H1 (cell line): ENCODE measurements at regions not wholly inside any gene's neighbourhood (a gene's known extent, or its start where the extent isn't known, plus 50 kb on each side); places are given as distances from the start of the nearest gene placed in this dataset.

Experiments
- CTCF ChIA-PET: fragments of 300-600 bp; sonication (Branson Sonifier 250); formaldehyde crosslinking; loops from one replicate; lab custom pipeline; 2021; ENCODE audit not compliant: partially characterized antibody; lab: Charles Lee
- POLR2A ChIA-PET: fragments of 300-600 bp; sonication (Branson Sonifier 250); formaldehyde crosslinking; loops from one replicate; lab custom pipeline; 2021; ENCODE audit warnings: inconsistent platforms; ENCODE audit not compliant: partially characterized antibody; lab: Charles Lee
- DNase-seq, 2 experiments: peaks; one replicate each; pipeline versions ENCODE4 v3.0.0 to v3.0.0-alpha.2; 2010 to 2022; ENCODE audit warnings: low spot score in 2 of 2, low read depth in 1 of 2, mixed read lengths in 1 of 2
- FAIRE-seq: peaks from 2 replicates; lab custom pipeline; 2011; peaks lifted over from hg19 to GRCh38; lab: Jason Lieb, UNC
- H2AFZ ChIP-seq: 2 replicates; pipeline ENCODE4 v1.8.1; 2012; ENCODE audit warnings: low read length, inconsistent platforms
- H2AK5ac ChIP-seq: 2 replicates; pipeline ENCODE4 v1.6.1; 2013; ENCODE audit warnings: low read depth, low read length
- H2BK120ac ChIP-seq: replicated peaks from 2 replicates; pipeline ENCODE3; 2013; ENCODE audit warnings: low read depth, low read length, inconsistent platforms
- H2BK12ac ChIP-seq: 2 replicates; pipeline ENCODE4 v1.6.1; 2013; ENCODE audit warnings: low read depth, low read length
- H2BK15ac ChIP-seq: 2 replicates; pipeline ENCODE4 v1.6.1; 2013; ENCODE audit warnings: low read length
- H2BK20ac ChIP-seq: 2 replicates; pipeline ENCODE4 v1.6.1; 2013; ENCODE audit warnings: low read length
- H2BK5ac ChIP-seq: 2 replicates; pipeline ENCODE4 v1.6.1; 2013; ENCODE audit warnings: low read depth, low read length
- H3K14ac ChIP-seq: 2 replicates; pipeline ENCODE4 v1.6.1; 2013; ENCODE audit warnings: inconsistent platforms; ENCODE audit not compliant: insufficient read length
- H3K18ac ChIP-seq: 2 replicates; pipeline ENCODE4 v1.6.1; 2013; ENCODE audit warnings: low read length; ENCODE audit errors: extremely low read depth
- H3K23ac ChIP-seq: 2 replicates; pipeline ENCODE4 v1.6.1; 2013; ENCODE audit warnings: inconsistent platforms; ENCODE audit not compliant: insufficient read length
- H3K23me2 ChIP-seq: 2 replicates; pipeline ENCODE4 v1.6.1; 2013; ENCODE audit warnings: low read depth, low read length
- H3K27ac ChIP-seq: 2 replicates; pipeline ENCODE4 v1.6.1; 2011; ENCODE audit warnings: low read depth, low read length, inconsistent platforms
- H3K27me3 ChIP-seq, 4 experiments: replicated peaks in 1 of 4; 1 replicate in 1 of 4; 2 replicates in 3 of 4; pipeline versions ENCODE4 v1.6.1 to v1.8.1; 2011 to 2013; ENCODE audit warnings: low read length in 3 of 4, mild to moderate bottlenecking in 3 of 4, inconsistent platforms in 2 of 4, mixed read lengths in 2 of 4, moderate library complexity in 1 of 4; ENCODE audit not compliant: control insufficient read depth in 3 of 4, insufficient read depth in 3 of 4; ENCODE audit errors: extremely low read depth in 1 of 4
- H3K36me3 ChIP-seq, 4 experiments: 2 replicates each; pipeline versions ENCODE4 v1.6.1 to v1.8.1; 2011 to 2013; ENCODE audit warnings: mild to moderate bottlenecking in 4 of 4, low read length in 3 of 4, moderate library complexity in 2 of 4, control low read depth in 1 of 4, inconsistent platforms in 1 of 4; ENCODE audit not compliant: insufficient read depth in 4 of 4, control insufficient read depth in 2 of 4
- H3K4ac ChIP-seq: replicated peaks from 2 replicates; pipeline ENCODE3; 2013; ENCODE audit warnings: low read length, low read depth, mixed read lengths, inconsistent platforms; ENCODE audit not compliant: insufficient read length
- H3K4me1 ChIP-seq, 4 experiments: replicated peaks in 1 of 4; 1 replicate in 1 of 4; 2 replicates in 3 of 4; pipeline versions ENCODE4 v1.6.1 to v1.8.1; 2011 to 2013; ENCODE audit warnings: low read length in 3 of 4, inconsistent platforms in 2 of 4, mixed read lengths in 1 of 4; ENCODE audit not compliant: insufficient read depth in 4 of 4, control insufficient read depth in 3 of 4
- H3K4me2 ChIP-seq, 2 experiments: 2 replicates each; pipeline versions ENCODE4 v1.6.1 to v1.8.1; 2011 to 2013; ENCODE audit warnings: low read depth in 2 of 2, low read length in 2 of 2, control low read depth in 1 of 2, inconsistent platforms in 1 of 2, mild to moderate bottlenecking in 1 of 2; ENCODE audit not compliant: insufficient read depth in 1 of 2
- H3K4me3 ChIP-seq, 4 experiments: fragments of 200-600, 300-600 bp in 1 of 4; sonication (generic), shearing (Covaris generic), sonication (Bioruptor Twin) in 1 of 4; 2 replicates each; pipeline versions ENCODE4 v1.5.1 to v1.8.1; 2011 to 2016; ENCODE audit warnings: low read length in 4 of 4, low read depth in 3 of 4, control low read depth in 2 of 4, inconsistent platforms in 2 of 4, mild to moderate bottlenecking in 2 of 4, mixed read lengths in 1 of 4, moderate library complexity in 1 of 4; ENCODE audit not compliant: insufficient read depth in 2 of 4; ENCODE audit errors: extremely low read depth in 1 of 4
- H3K56ac ChIP-seq: replicated peaks from 2 replicates; pipeline ENCODE3; 2013; ENCODE audit warnings: low read depth, mild to moderate bottlenecking, mixed read lengths, low read length, inconsistent platforms; ENCODE audit not compliant: insufficient read length
- H3K79me1 ChIP-seq: 2 replicates; pipeline ENCODE4 v1.6.1; 2013; ENCODE audit warnings: low read depth, low read length, control low read depth
- H3K79me2 ChIP-seq, 2 experiments: 2 replicates each; pipeline versions ENCODE4 v1.6.1 to v1.8.1; 2012 to 2013; ENCODE audit warnings: low read length in 2 of 2, mild to moderate bottlenecking in 2 of 2, inconsistent platforms in 1 of 2; ENCODE audit not compliant: insufficient read depth in 2 of 2, control insufficient read depth in 1 of 2
- H3K9ac ChIP-seq, 4 experiments: replicated peaks in 1 of 4; 1 replicate in 1 of 4; 2 replicates in 3 of 4; pipeline versions ENCODE4 v1.6.1 to v1.8.1; 2011 to 2013; ENCODE audit warnings: low read depth in 3 of 4, low read length in 3 of 4, control low read depth in 2 of 4, mild to moderate bottlenecking in 2 of 4, moderate library complexity in 2 of 4, inconsistent platforms in 1 of 4; ENCODE audit errors: extremely low read depth in 1 of 4
- H3K9me3 ChIP-seq, 2 experiments: 2 replicates each; pipeline versions ENCODE4 v1.6.1 to v1.8.1; 2012 to 2013; ENCODE audit warnings: mild to moderate bottlenecking in 2 of 2, moderate library complexity in 2 of 2, control low read depth in 1 of 2, inconsistent platforms in 1 of 2, low read depth in 1 of 2, low read length in 1 of 2, mixed read lengths in 1 of 2; ENCODE audit not compliant: insufficient read depth in 2 of 2
- H4K20me1 ChIP-seq, 2 experiments: replicated peaks in 1 of 2; 2 replicates each; pipeline versions ENCODE3 to v1.8.1; 2011 to 2013; ENCODE audit warnings: inconsistent platforms in 2 of 2, low read length in 2 of 2, mild to moderate bottlenecking in 1 of 2; ENCODE audit not compliant: insufficient read depth in 2 of 2, control insufficient read depth in 1 of 2
- H4K5ac ChIP-seq: 2 replicates; pipeline ENCODE4 v1.6.1; 2013; ENCODE audit warnings: low read length, low read depth, mixed read lengths, inconsistent platforms; ENCODE audit not compliant: insufficient read length
- H4K8ac ChIP-seq: 2 replicates; pipeline ENCODE4 v1.8.0; 2013; ENCODE audit warnings: mild to moderate bottlenecking, moderate library complexity, low read length, inconsistent platforms; ENCODE audit not compliant: insufficient read depth; ENCODE audit errors: extremely low read depth
- H4K91ac ChIP-seq: replicated peaks from 2 replicates; pipeline ENCODE3; 2013; ENCODE audit warnings: low read length, mixed read lengths, inconsistent platforms; ENCODE audit not compliant: insufficient read length
- BRCA1 ChIP-seq: IDR thresholded peaks from 2 replicates; pipeline ENCODE4 v1.6.1; 2012; ENCODE audit warnings: low read depth, low read length, improper control_type of control experiment
- CREB1 ChIP-seq: IDR thresholded peaks from 2 replicates; pipeline ENCODE4 v1.6.1; 2012; ENCODE audit warnings: inconsistent platforms
- TAF7 ChIP-seq: optimal IDR thresholded peaks from 2 replicates; pipeline ENCODE3; 2011; ENCODE audit warnings: low read depth, mild to moderate bottlenecking, inconsistent platforms, low read length, moderate library complexity, borderline replicate concordance
- TEAD4 ChIP-seq: IDR thresholded peaks from 2 replicates; pipeline ENCODE4 v1.6.1; 2012; ENCODE audit warnings: low read depth, low read length, inconsistent platforms, mixed read lengths
- ZNF274 ChIP-seq: IDR thresholded peaks from 2 replicates; pipeline ENCODE4 v1.7.0; 2012; ENCODE audit warnings: low read length, borderline replicate concordance; ENCODE audit errors: extremely low read depth
- WGBS, 2 experiments: shearing (Covaris generic) in 1 of 2; methylation state at CpG; one replicate each; pipeline versions ENCODE4 v1.1.6 to v1.1.7; 2013 to 2015; ENCODE audit warnings: low lambda C conversion rate in 2 of 2, mixed read lengths in 2 of 2, inconsistent platforms in 1 of 2, low coverage in 1 of 2, missing lambda C conversion rate in 1 of 2; ENCODE audit not compliant: insufficient replicate concordance in 2 of 2, insufficient coverage in 1 of 2, insufficient read length in 1 of 2; ENCODE audit errors: extremely low coverage in 1 of 2, missing lambda C conversion rate in 1 of 2; 5-methylcytosine and 5-hydroxymethylcytosine counted together
- TF ChIP-seq, protein P1 (sequence below): IDR thresholded peaks from 2 replicates; pipeline ENCODE4 v1.6.1; 2011; ENCODE audit warnings: low read depth, mild to moderate bottlenecking, low read length; ENCODE audit not compliant: insufficient read depth

DNA sequence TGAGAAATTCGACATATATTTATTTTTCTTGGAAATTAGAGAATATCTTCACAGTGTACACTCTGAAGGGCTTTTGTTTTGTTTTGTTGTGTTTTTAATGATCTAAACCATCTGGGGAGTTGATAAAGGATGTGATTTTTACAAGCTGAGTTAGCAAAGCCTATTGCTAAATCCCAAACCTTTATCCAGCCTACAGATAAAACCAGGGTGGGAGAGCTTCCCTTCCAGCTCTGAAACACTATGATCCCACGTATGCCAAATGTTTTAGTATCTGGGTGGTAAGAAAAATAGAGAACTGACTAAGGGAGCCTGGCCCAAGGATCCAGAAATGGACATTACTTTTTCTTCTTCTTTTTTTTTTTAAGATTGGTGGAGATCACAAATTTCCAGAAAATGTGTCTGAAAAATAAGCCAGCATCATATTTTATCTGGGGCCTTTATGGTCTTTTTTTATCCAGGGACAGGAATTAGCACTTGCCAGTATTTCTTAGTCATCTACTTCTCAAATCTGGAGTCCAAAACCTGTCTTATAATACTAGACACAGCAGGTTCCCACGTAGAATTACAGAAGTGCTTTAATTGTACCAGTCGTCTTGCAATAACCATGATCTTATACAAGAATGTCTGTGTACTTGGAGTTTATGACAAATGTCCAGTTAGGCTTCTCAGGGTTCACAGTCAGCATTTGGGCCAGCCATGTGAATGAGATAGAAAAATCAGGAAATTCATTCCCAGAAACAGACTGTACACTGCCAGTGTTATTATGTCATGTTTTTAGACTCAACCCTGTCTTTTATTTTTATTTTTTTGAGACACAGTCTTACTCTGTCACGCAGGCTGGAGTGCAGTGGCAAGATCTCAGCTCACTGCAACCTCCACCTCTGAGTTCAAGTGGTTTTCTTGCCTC lies 290.8 kb upstream of the MPDZ start:
- no peak overlapping the region for H3K56ac ChIP-seq
- WGBS, 2 experiments = 84% methylated on average over 5 of the region's 5 CpGs; no CpG with 5 or more reads in 1 of the 2 experiments
- no peak overlapping the region for H3K4ac ChIP-seq
- H2BK15ac ChIP-seq = no peak overlapping the region
- no peak overlapping the region for H4K91ac ChIP-seq
- H3K23me2 ChIP-seq = peaks cover 8% of the 10 kb centered on the region
- no peak for DNase-seq
- no peak overlapping the region for H4K5ac ChIP-seq
- H2AK5ac ChIP-seq = no peak overlapping the region
- H4K8ac ChIP-seq = no peak overlapping the region
- POLR2A ChIA-PET = no interaction called here
- CTCF ChIA-PET = interaction anchor here (1.0 to 1.4 kb wide), 2 partner anchors 9 to 872 kb away, joined by 3 read pairs; no protein-coding TSS in a partner anchor
- H4K20me1 ChIP-seq = no peaks in the 10 kb centered on the region
- peaks cover 0 to 8% (median 4%) of the 10 kb centered on the region in 4 experiments; a peak in 4 of 7 replicates for H3K4me1 ChIP-seq
- H3K4me2 ChIP-seq = no peak overlapping the region; a peak in 1 of 4 replicates
- H3K27me3 ChIP-seq = peaks cover 0 to 2% (median 0%) of the 10 kb centered on the region in 4 experiments; a peak in 2 of 7 replicates
- H2BK12ac ChIP-seq = no peak overlapping the region
- no peak overlapping the region for H3K14ac ChIP-seq
- no peaks in the 10 kb centered on the region for H3K79me2 ChIP-seq
- H2BK120ac ChIP-seq = no peak overlapping the region
- H2BK5ac ChIP-seq = no peak overlapping the region
- no peak overlapping the region for H2AFZ ChIP-seq
- no peak overlapping the region for H2BK20ac ChIP-seq
- no peak overlapping the region for H3K4me3 ChIP-seq
- no peaks in the 10 kb centered on the region for H3K79me1 ChIP-seq
- H3K9me3 ChIP-seq = no peaks in the 10 kb centered on the region
- H3K23ac ChIP-seq = no peak overlapping the region
- TF ChIP-seq, protein P1, sequence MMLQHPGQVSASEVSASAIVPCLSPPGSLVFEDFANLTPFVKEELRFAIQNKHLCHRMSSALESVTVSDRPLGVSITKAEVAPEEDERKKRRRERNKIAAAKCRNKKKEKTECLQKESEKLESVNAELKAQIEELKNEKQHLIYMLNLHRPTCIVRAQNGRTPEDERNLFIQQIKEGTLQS = no peak
- TF ChIP-seq BRCA1 = no peak
- no peak for TF ChIP-seq TEAD4
- no peak for TF ChIP-seq ZNF274
- no peak for TF ChIP-seq TAF7
- no peak for TF ChIP-seq CREB1
- no peaks in the 10 kb centered on the region for H3K36me3 ChIP-seq
- no peak overlapping the region for H3K27ac ChIP-seq
- FAIRE-seq = no peak
- no peak overlapping the region for H3K9ac ChIP-seq
- H3K18ac ChIP-seq = no peak overlapping the region
